ENCODE measurements at regions not wholly inside any gene's neighbourhood (a gene's known extent, or its start where the extent isn't known, plus 50 kb on each side); places are given as distances from the start of the nearest gene placed in this dataset.

DNA sequence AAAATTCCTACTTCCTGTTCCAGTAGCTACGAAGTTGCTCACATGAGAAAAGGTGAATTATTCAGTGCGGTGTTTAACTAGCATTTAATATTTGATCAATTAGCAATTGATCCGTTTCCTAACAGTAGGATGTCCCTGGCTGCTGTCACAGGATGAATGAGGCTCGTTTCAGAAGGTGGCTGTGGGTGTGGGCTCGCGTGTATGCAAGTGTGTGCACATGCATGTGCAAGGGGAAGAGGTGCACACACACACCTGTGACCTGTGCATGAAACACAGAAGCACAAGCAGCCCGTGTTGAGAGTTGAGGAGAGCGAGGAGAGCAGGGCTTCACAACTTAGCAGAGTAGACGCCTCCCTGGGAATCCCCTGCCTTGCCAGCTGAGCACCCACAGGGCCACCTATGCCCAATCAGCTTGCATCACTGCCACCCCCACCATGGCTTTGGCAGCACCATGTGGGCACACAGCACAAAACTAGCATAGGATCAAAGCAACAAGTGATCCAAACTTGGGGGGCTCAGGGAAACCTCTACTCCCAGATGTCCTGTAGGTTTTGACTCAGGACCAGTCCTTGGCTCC is 107.2 kb downstream of the C5orf15 start:
- no peak overlapping the region for H2BK120ac ChIP-seq (replicated peaks; ENCODE audit: low read depth, low read length)
- H3K79me2 ChIP-seq (ENCODE audit: control insufficient read depth in 1 of 2, insufficient read depth in 2 of 2, low read length in 2 of 2) = no peaks in the 10 kb centered on the region
- H2AK5ac ChIP-seq (ENCODE audit: low read depth, low read length) = no peak overlapping the region
- FAIRE-seq (no peak), DNase-seq (ENCODE audit: low read depth in 1 of 2, low spot score in 2 of 2) (no peak)
- no peak overlapping the region for H3K4ac ChIP-seq (replicated peaks; ENCODE audit: insufficient read length, low read depth, low read length)
- no peaks in the 10 kb centered on the region for H3K36me3 ChIP-seq (ENCODE audit: control insufficient read depth in 2 of 4, insufficient read depth in 4 of 4, low read length in 3 of 4)
- no peak overlapping the region for H2BK5ac ChIP-seq (ENCODE audit: low read depth, low read length)
- 90% methylated on average over 9 of the region's 9 CpGs; no CpG with 5 or more reads in 1 of the 2 experiments for WGBS, 2 experiments (ENCODE audit: extremely low coverage in 1 of 2, insufficient coverage in 1 of 2, insufficient read length in 1 of 2, insufficient replicate concordance in 2 of 2, low coverage in 1 of 2, low lambda C conversion rate in 2 of 2, missing lambda C conversion rate in 1 of 2)
- POLR2A ChIA-PET (ENCODE audit: partially characterized antibody) = no interaction called here
- H4K91ac ChIP-seq (replicated peaks; ENCODE audit: insufficient read length, low read length) = no peak overlapping the region
- H3K14ac ChIP-seq (ENCODE audit: insufficient read length) = no peak overlapping the region
- no peak overlapping the region for H3K18ac ChIP-seq (ENCODE audit: extremely low read depth, low read length)
- no peak overlapping the region for H3K4me2 ChIP-seq (ENCODE audit: insufficient read depth in 1 of 2, low read depth in 2 of 2, low read length in 2 of 2)
- no peak overlapping the region for H3K4me3 ChIP-seq (ENCODE audit: extremely low read depth in 1 of 4, insufficient read depth in 2 of 4, low read depth in 3 of 4, low read length in 4 of 4)
- H2AFZ ChIP-seq (ENCODE audit: low read length) = no peak overlapping the region
- TF ChIP-seq FOSL1 (IDR thresholded peaks at IDR 0.05; ENCODE audit: insufficient read depth, low read depth, low read length) = no peak
- no peak for TF ChIP-seq TAF7 (optimal IDR thresholded peaks at IDR 0.05; ENCODE audit: borderline replicate concordance, low read depth, low read length)
- TF ChIP-seq NRF1 (IDR thresholded peaks at IDR 0.05; ENCODE audit: low read depth, low read length) = no peak
- no peak for TF ChIP-seq HDAC2 (IDR thresholded peaks at IDR 0.05; ENCODE audit: borderline replicate concordance in 1 of 2, low read depth in 2 of 2, low read length in 2 of 2)
- no peak for TF ChIP-seq SIN3A (conservative IDR thresholded peaks at IDR 0.05 in 1 of 2, IDR thresholded peaks at IDR 0.05 in 1 of 2; ENCODE audit: low read depth in 1 of 2, low read length in 2 of 2)
- no peak for TF ChIP-seq GABPA (IDR thresholded peaks at IDR 0.05; ENCODE audit: borderline replicate concordance, insufficient read depth, low read length)
- TF ChIP-seq MAFK (IDR thresholded peaks at IDR 0.05; ENCODE audit: low read depth, low read length) = no peak
- TF ChIP-seq CTBP2 (IDR thresholded peaks at IDR 0.05; ENCODE audit: borderline replicate concordance, insufficient read depth, insufficient read length, low read length) = no peak
- no peak for TF ChIP-seq HDAC6 (IDR thresholded peaks at IDR 0.05; ENCODE audit: low read depth, low read length)
- TF ChIP-seq, protein P1, sequence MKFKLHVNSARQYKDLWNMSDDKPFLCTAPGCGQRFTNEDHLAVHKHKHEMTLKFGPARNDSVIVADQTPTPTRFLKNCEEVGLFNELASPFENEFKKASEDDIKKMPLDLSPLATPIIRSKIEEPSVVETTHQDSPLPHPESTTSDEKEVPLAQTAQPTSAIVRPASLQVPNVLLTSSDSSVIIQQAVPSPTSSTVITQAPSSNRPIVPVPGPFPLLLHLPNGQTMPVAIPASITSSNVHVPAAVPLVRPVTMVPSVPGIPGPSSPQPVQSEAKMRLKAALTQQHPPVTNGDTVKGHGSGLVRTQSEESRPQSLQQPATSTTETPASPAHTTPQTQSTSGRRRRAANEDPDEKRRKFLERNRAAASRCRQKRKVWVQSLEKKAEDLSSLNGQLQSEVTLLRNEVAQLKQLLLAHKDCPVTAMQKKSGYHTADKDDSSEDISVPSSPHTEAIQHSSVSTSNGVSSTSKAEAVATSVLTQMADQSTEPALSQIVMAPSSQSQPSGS (IDR thresholded peaks at IDR 0.05; ENCODE audit: low read length) = no peak
- H3K27ac ChIP-seq (ENCODE audit: low read depth, low read length) = no peak overlapping the region
- H4K20me1 ChIP-seq (replicated peaks in 1 of 2; ENCODE audit: control insufficient read depth in 1 of 2, insufficient read depth in 2 of 2, low read length in 2 of 2) = no peaks in the 10 kb centered on the region
- no peak overlapping the region for H4K5ac ChIP-seq (ENCODE audit: insufficient read length, low read depth, low read length)
- H4K8ac ChIP-seq (ENCODE audit: extremely low read depth, insufficient read depth, low read length) = no peak overlapping the region
- H3K9ac ChIP-seq (replicated peaks in 1 of 4; ENCODE audit: extremely low read depth in 1 of 4, low read depth in 3 of 4, low read length in 3 of 4) = no peak overlapping the region
- no peak overlapping the region for H2BK20ac ChIP-seq (ENCODE audit: low read length)
- no peak overlapping the region for H2BK12ac ChIP-seq (ENCODE audit: low read depth, low read length)
- H3K56ac ChIP-seq (replicated peaks; ENCODE audit: insufficient read length, low read depth, low read length) = no peak overlapping the region
- H3K79me1 ChIP-seq (ENCODE audit: low read depth, low read length) = no peaks in the 10 kb centered on the region
- H3K27me3 ChIP-seq (replicated peaks in 1 of 4; ENCODE audit: control insufficient read depth in 3 of 4, extremely low read depth in 1 of 4, insufficient read depth in 3 of 4, low read length in 3 of 4) = no peaks in the 10 kb centered on the region; a peak in 1 of 7 replicates
- H3K23me2 ChIP-seq (ENCODE audit: low read depth, low read length) = no peaks in the 10 kb centered on the region
- H3K4me1 ChIP-seq (replicated peaks in 1 of 4; ENCODE audit: control insufficient read depth in 3 of 4, insufficient read depth in 4 of 4, low read length in 3 of 4) = no peaks in the 10 kb centered on the region
- H2BK15ac ChIP-seq (ENCODE audit: low read length) = no peak overlapping the region
- CTCF ChIA-PET (ENCODE audit: partially characterized antibody) = interaction anchor here (0.9 to 10.1 kb wide), 5 partner anchors 7 to 106 kb away, joined by 3 to 74 read pairs (median 7); no protein-coding TSS in a partner anchor
- peaks cover 10 to 17% of the 10 kb centered on the region in 2 experiments; a peak in 3 of 4 replicates for H3K9me3 ChIP-seq (ENCODE audit: insufficient read depth in 2 of 2, low read depth in 1 of 2, low read length in 1 of 2)
- no peak overlapping the region for H3K23ac ChIP-seq (ENCODE audit: insufficient read length)
